K562 (cell line): ENCODE measurements at regions not wholly inside any gene's neighbourhood (a gene's known extent, or its start where the extent isn't known, plus 50 kb on each side); places are given as distances from the start of the nearest gene placed in this dataset.

Source experiments
- ATAC-seq: fragments of 200-7000 bp; cut with Tn5 transposase; 3 replicates; pipeline ENCODE4 v1.9.1; 2020; ENCODE audit warnings: moderate library complexity
- BruUV-seq: library from RNA; stranded (reverse); fragments of 400-500 nt; replicated peaks from 2 replicates; lab custom pipeline; 2021; lab: Mats Ljungman, UMichigan
- CTCF ChIA-PET: fragments of 300-600 bp; formaldehyde crosslinking; extraction: SDS; loops from one replicate; lab custom pipeline; 2021; ENCODE audit warnings: low intra/inter-chr PET ratio; lab: Yijun Ruan, JAX
- POLR2A ChIA-PET: fragments of 300-600, 350-650 bp; sonication (Branson Sonifier 250); formaldehyde crosslinking; extraction: SDS; loops from one replicate; lab custom pipeline; 2021; ENCODE audit warnings: antibody characterized with exemption, inconsistent platforms; lab: Yijun Ruan, JAX
- DNase-seq, 4 experiments: peaks; one replicate each; pipeline versions ENCODE4 v3.0.0 to v3.0.0-alpha.2; 2011 to 2018; ENCODE audit warnings: low spot score in 3 of 4, mixed read lengths in 3 of 4; ENCODE audit errors: extremely low read depth in 1 of 4
- FAIRE-seq: peaks from 2 replicates; lab custom pipeline; 2011; peaks lifted over from hg19 to GRCh38; lab: Jason Lieb, UNC
- H2AFZ ChIP-seq: 2 replicates; pipeline ENCODE4 v1.6.0; 2011; ENCODE audit warnings: low read depth, low read length, control low read depth, inconsistent platforms
- H3K27ac ChIP-seq: fragments of 200-600 bp; 3 replicates; pipeline ENCODE4 v1.8.0; 2011; ENCODE audit warnings: low read depth, mild to moderate bottlenecking, control low read depth, inconsistent platforms, low read length, moderate library complexity, mixed read lengths; ENCODE audit errors: extremely low read depth
- H3K27me3 ChIP-seq, 2 experiments: fragments of 300-600 bp in 1 of 2; 2 replicates in 1 of 2; 3 replicates in 1 of 2; pipeline versions ENCODE4 v1.6.0 to v1.8.0; 2011; ENCODE audit warnings: inconsistent platforms in 2 of 2, low read length in 2 of 2, mild to moderate bottlenecking in 1 of 2, mixed read lengths in 1 of 2, moderate library complexity in 1 of 2; ENCODE audit not compliant: control insufficient read depth in 2 of 2, insufficient read depth in 2 of 2
- H3K36me3 ChIP-seq: fragments of 300-600 bp; 3 replicates; pipeline ENCODE4 v1.8.0; 2011; ENCODE audit warnings: mild to moderate bottlenecking, low read length, inconsistent platforms; ENCODE audit not compliant: control insufficient read depth, insufficient read depth
- H3K4me1 ChIP-seq, 2 experiments: fragments of 200-600 bp in 1 of 2; replicated peaks in 1 of 2; 2 replicates in 1 of 2; 3 replicates in 1 of 2; pipeline versions ENCODE4 v1.5.1 to v1.8.0; 2011; ENCODE audit warnings: inconsistent platforms in 2 of 2, low read length in 2 of 2, mild to moderate bottlenecking in 1 of 2, mixed read lengths in 1 of 2, moderate library complexity in 1 of 2; ENCODE audit not compliant: control insufficient read depth in 2 of 2, insufficient read depth in 2 of 2
- H3K4me2 ChIP-seq: 2 replicates; pipeline ENCODE4 v1.6.1; 2011; ENCODE audit warnings: low read length, control low read depth, inconsistent platforms, mixed read lengths; ENCODE audit not compliant: insufficient read depth
- H3K4me3 ChIP-seq: fragments of 200-600 bp; sonication (generic), shearing (Covaris generic); 2 replicates; pipeline ENCODE4 v1.5.1; 2016; ENCODE audit warnings: control low read depth, inconsistent platforms
- H3K79me2 ChIP-seq: fragments of 200-600 bp; 3 replicates; pipeline ENCODE4 v1.8.0; 2011; ENCODE audit warnings: low read length, inconsistent platforms; ENCODE audit not compliant: control insufficient read depth, insufficient read depth
- H3K9ac ChIP-seq, 2 experiments: 2 replicates each; pipeline versions ENCODE4 v1.6.0 to v1.6.1; 2011; ENCODE audit warnings: low read depth in 2 of 2, low read length in 2 of 2, control low read depth in 1 of 2, inconsistent platforms in 1 of 2, mild to moderate bottlenecking in 1 of 2, mixed read lengths in 1 of 2; ENCODE audit not compliant: insufficient read depth in 1 of 2
- H3K9me1 ChIP-seq: one replicate; pipeline ENCODE4 v1.6.0; 2011; ENCODE audit warnings: inconsistent platforms, mild to moderate bottlenecking, low read length, moderate library complexity; ENCODE audit not compliant: control insufficient read depth, insufficient read depth
- H3K9me3 ChIP-seq: replicated peaks from 2 replicates; pipeline ENCODE4 v1.5.1; 2011; ENCODE audit warnings: low read depth, low read length, inconsistent platforms; ENCODE audit not compliant: control insufficient read depth, insufficient read depth
- H4K20me1 ChIP-seq: replicated peaks from 2 replicates; pipeline ENCODE4 v1.6.1; 2011; ENCODE audit warnings: low read length, inconsistent platforms, mixed read lengths; ENCODE audit not compliant: control insufficient read depth, insufficient read depth
- HDAC8 ChIP-seq: fragments of 450-650 bp; IDR thresholded peaks from 2 replicates; pipeline ENCODE4 v1.6.1; 2016; ENCODE audit warnings: mild to moderate bottlenecking, missing genetic modification characterization, moderate library complexity, missing compliant biosample characterization
- NFIC ChIP-seq: fragments of 450-650 bp; IDR thresholded peaks from 2 replicates; pipeline ENCODE4 v1.6.1; 2017; ENCODE audit warnings: mild to moderate bottlenecking, inconsistent platforms
- PPARD ChIP-seq: fragments of 250-450 bp; sonication (Bioruptor Pico); IDR thresholded peaks from 2 replicates; pipeline ENCODE4 v1.8.0; 2022; ENCODE audit warnings: inconsistent platforms, mild to moderate bottlenecking, moderate library complexity
- SRF ChIP-seq, 2 experiments: fragments of 250-450, 450-650 bp in 1 of 2; sonication (Bioruptor Pico) in 1 of 2; sonication (generic) in 1 of 2; formaldehyde crosslinking; IDR thresholded peaks; 2 replicates each; pipeline versions ENCODE4 v1.5.0 to v1.5.1; 2020 to 2022; ENCODE audit warnings: mild to moderate bottlenecking in 1 of 2, missing genetic modification reagents in 1 of 2
- WGBS: fragments of 100-300 bp; shearing (Covaris generic); methylation state at CpG from one replicate; pipeline ENCODE4 v1.1.6; 2016; ENCODE audit warnings: low coverage, mixed read lengths; ENCODE audit not compliant: insufficient coverage; ENCODE audit errors: missing lambda C conversion rate; 5-methylcytosine and 5-hydroxymethylcytosine counted together
- in situ Hi-C: fragments of 300-500 bp; cut with MboI; formaldehyde crosslinking; loops from 4 replicates; pipeline ENCODE4 v1.15.0; 2018; ENCODE audit warnings: inconsistent platforms, mixed read lengths
- intact Hi-C: fragments of 100-400 bp; cut with micrococcal nuclease; formaldehyde crosslinking; loops from 2 replicates; pipeline ENCODE4 v1.14.2; 2022

DNA sequence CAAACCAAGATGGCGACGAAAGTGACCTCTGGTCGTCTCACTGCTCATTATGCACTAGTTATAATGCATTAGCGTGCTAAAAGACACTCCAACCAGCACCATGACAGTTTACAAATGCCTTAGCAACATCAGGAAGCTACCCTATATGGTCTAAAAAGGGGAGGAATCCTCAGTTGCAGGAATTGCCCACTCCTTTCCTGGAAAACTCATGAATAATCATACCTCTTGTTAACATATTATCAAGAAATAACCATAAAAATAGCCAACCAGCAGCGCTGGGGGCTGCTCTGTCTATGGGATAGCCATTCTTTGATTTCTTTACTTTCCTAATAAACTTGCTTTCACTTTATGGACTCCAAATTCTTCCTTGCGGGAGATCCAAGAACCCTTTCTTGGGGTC is 595.7 kb upstream of the KLF4 start:
- ChIA-PET POLR2A (interaction anchor here (0.6 kb wide), 1 partner anchor 85 kb away, joined by 3 read pairs; no protein-coding TSS in a partner anchor), CTCF (no interaction called here)
- no peaks in the 10 kb centered on the region for H3K36me3 ChIP-seq
- no peaks in the 10 kb centered on the region for H4K20me1 ChIP-seq
- H3K79me2 ChIP-seq: no peaks in the 10 kb centered on the region
- no peak overlapping the region; the same call in 1 of the 2 replicates for H3K4me2 ChIP-seq
- in situ Hi-C loops: no loop called here
- intact Hi-C loops: no loop called here
- H2AFZ ChIP-seq: peak overlapping the region; percentile 74
- 27% methylated on average over 5 of the region's 6 CpGs for WGBS
- FAIRE-seq (no peak), ATAC-seq (no peak), DNase-seq (no peak)
- BruUV-seq: no TSS peak
- no peak overlapping the region for H3K4me3 ChIP-seq
- peaks cover 0 to 7% of the 10 kb centered on the region in 2 experiments; a peak in 2 of 5 replicates for H3K4me1 ChIP-seq
- H3K27me3 ChIP-seq: no peaks in the 10 kb centered on the region
- H3K9ac ChIP-seq: no peak overlapping the region
- H3K27ac ChIP-seq: no peak overlapping the region
- H3K9me3 ChIP-seq: no peaks in the 10 kb centered on the region
- no peaks in the 10 kb centered on the region for H3K9me1 ChIP-seq
- 0 out of 4 replicates have a peak, but pooled peaks of 1 of the 2 experiments have one; percentile 44 for TF ChIP-seq SRF (CRISPR knock-in tag; IDR thresholded peaks at IDR 0.05)
- no peak for TF ChIP-seq HDAC8 (tag)
- TF ChIP-seq, all 486 proteins: peak for 1

- peak; percentile 63 for FAIRE-seq
- Histone ChIP-seq H3K4me2 (no peak overlapping the region), H3K27me3 (no peaks in the 10 kb centered on the region), H3K27ac (no peak overlapping the region), H4K20me1 (no peaks in the 10 kb centered on the region), H3K36me3 (no peaks in the 10 kb centered on the region), H3K9me1 (no peaks in the 10 kb centered on the region), H3K79me2 (no peaks in the 10 kb centered on the region), H3K9ac (no peak overlapping the region), H3K9me3 (no peaks in the 10 kb centered on the region), H2AFZ (no peak overlapping the region), H3K4me3 (no peak overlapping the region), H3K4me1 (peaks cover 0 to 7% of the 10 kb centered on the region in 2 experiments; a peak in 2 of 5 replicates)
- DNase-seq: no peak
- CTCF ChIA-PET: no interaction called here
- POLR2A ChIA-PET: no interaction called here
- BruUV-seq: no TSS peak
- in situ Hi-C loops (no loop called here), intact Hi-C loops (no loop called here)
- TF ChIP-seq NFIC: 0 out of 2 replicates have a peak, but pooled peaks have one; percentile 8
- TF ChIP-seq PPARD (CRISPR knock-in tag): no peak
- WGBS: 16% methylated on average over 3 of the region's 3 CpGs
- ATAC-seq: no peak
Measured at GRCh38 chr9:108083796-108084352, 594.3 kb upstream of the KLF4 start.
